NB4 (cell line): ENCODE measurements at regions not wholly inside any gene's neighbourhood (a gene's known extent, or its start where the extent isn't known, plus 50 kb on each side); places are given as distances from the start of the nearest gene placed in this dataset.

Source experiments
- POLR2A ChIP-seq: IDR thresholded peaks from 2 replicates; pipeline ENCODE4 v1.6.1; 2011; ENCODE audit warnings: mild to moderate bottlenecking; ENCODE audit not compliant: insufficient read length; ENCODE audit errors: extremely low read depth
- TF ChIP-seq, protein P1 (sequence below): IDR thresholded peaks from one replicate; pipeline ENCODE4 v1.5.1; 2012; ENCODE audit warnings: low read depth, low read length
- TF ChIP-seq, protein P2 (sequence below): IDR thresholded peaks from 2 replicates; pipeline ENCODE4 v1.6.1; 2011; ENCODE audit warnings: low read depth, low read length

- TF ChIP-seq, protein P1, sequence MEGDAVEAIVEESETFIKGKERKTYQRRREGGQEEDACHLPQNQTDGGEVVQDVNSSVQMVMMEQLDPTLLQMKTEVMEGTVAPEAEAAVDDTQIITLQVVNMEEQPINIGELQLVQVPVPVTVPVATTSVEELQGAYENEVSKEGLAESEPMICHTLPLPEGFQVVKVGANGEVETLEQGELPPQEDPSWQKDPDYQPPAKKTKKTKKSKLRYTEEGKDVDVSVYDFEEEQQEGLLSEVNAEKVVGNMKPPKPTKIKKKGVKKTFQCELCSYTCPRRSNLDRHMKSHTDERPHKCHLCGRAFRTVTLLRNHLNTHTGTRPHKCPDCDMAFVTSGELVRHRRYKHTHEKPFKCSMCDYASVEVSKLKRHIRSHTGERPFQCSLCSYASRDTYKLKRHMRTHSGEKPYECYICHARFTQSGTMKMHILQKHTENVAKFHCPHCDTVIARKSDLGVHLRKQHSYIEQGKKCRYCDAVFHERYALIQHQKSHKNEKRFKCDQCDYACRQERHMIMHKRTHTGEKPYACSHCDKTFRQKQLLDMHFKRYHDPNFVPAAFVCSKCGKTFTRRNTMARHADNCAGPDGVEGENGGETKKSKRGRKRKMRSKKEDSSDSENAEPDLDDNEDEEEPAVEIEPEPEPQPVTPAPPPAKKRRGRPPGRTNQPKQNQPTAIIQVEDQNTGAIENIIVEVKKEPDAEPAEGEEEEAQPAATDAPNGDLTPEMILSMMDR: no peak
- TF ChIP-seq POLR2A: no peak
- TF ChIP-seq, protein P2, sequence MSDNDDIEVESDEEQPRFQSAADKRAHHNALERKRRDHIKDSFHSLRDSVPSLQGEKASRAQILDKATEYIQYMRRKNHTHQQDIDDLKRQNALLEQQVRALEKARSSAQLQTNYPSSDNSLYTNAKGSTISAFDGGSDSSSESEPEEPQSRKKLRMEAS: no peak
Measured at GRCh38 chr10:28793482-28793881, 116.2 kb downstream of the BAMBI start.
